ENCODE measurements at regions not wholly inside any gene's neighbourhood (a gene's known extent, or its start where the extent isn't known, plus 50 kb on each side); places are given as distances from the start of the nearest gene placed in this dataset.
A peak's percentile ranks its signal among the peaks of the same experiment; 100 is the strongest.

- no peak overlapping the region for H3K9ac ChIP-seq (ENCODE audit: low read depth in 1 of 2, low read length in 2 of 2)
- H3K4me1 ChIP-seq (ENCODE audit: control insufficient read depth in 4 of 4, insufficient read depth in 4 of 4, low read length in 3 of 4) = peaks cover 2 to 21% (median 16%) of the 10 kb centered on the region in 4 donors
- DNase-seq (ENCODE audit: low spot score) = no peak
- no peak overlapping the region for H3K4me3 ChIP-seq (ENCODE audit: low read depth in 1 of 3, low read length in 3 of 3)
- no peak for TF ChIP-seq GABPA (IDR thresholded peaks at IDR 0.05 in 1 of 2, conservative IDR thresholded peaks at IDR 0.05 in 1 of 2)
- peak in 1 of 2 donors; percentile 37 for TF ChIP-seq RXRA (IDR thresholded peaks at IDR 0.05)
- TF ChIP-seq REST (IDR thresholded peaks at IDR 0.05) = no peak
- peak in 1 of 2 donors; percentile 24 for TF ChIP-seq JUND (IDR thresholded peaks at IDR 0.05)
- TF ChIP-seq HNF4A (conservative IDR thresholded peaks at IDR 0.05) = peak; percentile 30 to 54
- TF ChIP-seq EGR1 (IDR thresholded peaks at IDR 0.05; ENCODE audit: low read depth in 2 of 2) = no peak
- TF ChIP-seq RAD21 (IDR thresholded peaks at IDR 0.05) = no peak
- H3K27me3 ChIP-seq (ENCODE audit: control insufficient read depth in 4 of 4, insufficient read depth in 4 of 4, low read length in 3 of 4) = no peaks in the 10 kb centered on the region
- H3K36me3 ChIP-seq (ENCODE audit: control insufficient read depth in 4 of 4, insufficient read depth in 3 of 4, low read depth in 1 of 4, low read length in 3 of 4) = no peaks in the 10 kb centered on the region
- no peak overlapping the region for H3K27ac ChIP-seq (ENCODE audit: low read depth in 1 of 2, low read length in 2 of 2)
- no peaks in the 10 kb centered on the region for H3K9me3 ChIP-seq (ENCODE audit: control insufficient read depth in 4 of 4, low read length in 3 of 4)
- 25% methylated on average over 1 of the region's 1 CpG for WGBS
These were observed 326.9 kb upstream of the NAALADL2 start for GRCh38 chr3:174532216-174532615.

GRCh38 chr3:174532776-174533175 is 326.4 kb upstream of the NAALADL2 start:
- H3K9me3 ChIP-seq (ENCODE audit: control insufficient read depth in 4 of 4, low read length in 3 of 4) = no peaks in the 10 kb centered on the region
- H3K4me1 ChIP-seq (ENCODE audit: control insufficient read depth in 4 of 4, insufficient read depth in 4 of 4, low read length in 3 of 4) = peaks cover 2 to 21% (median 16%) of the 10 kb centered on the region in 4 donors
- no peak for DNase-seq (ENCODE audit: low spot score)
- no peak overlapping the region for H3K27ac ChIP-seq (ENCODE audit: low read depth in 1 of 2, low read length in 2 of 2)
- H3K4me3 ChIP-seq (ENCODE audit: low read depth in 1 of 3, low read length in 3 of 3) = no peak overlapping the region
- WGBS = 81% methylated on average over 2 of the region's 2 CpGs
- no peaks in the 10 kb centered on the region for H3K27me3 ChIP-seq (ENCODE audit: control insufficient read depth in 4 of 4, insufficient read depth in 4 of 4, low read length in 3 of 4)
- TF ChIP-seq MAX (IDR thresholded peaks at IDR 0.05) = no peak
- no peak for TF ChIP-seq EGR1 (IDR thresholded peaks at IDR 0.05; ENCODE audit: low read depth in 2 of 2)
- no peak for TF ChIP-seq JUND (IDR thresholded peaks at IDR 0.05)
- H3K9ac ChIP-seq (ENCODE audit: low read depth in 1 of 2, low read length in 2 of 2) = no peak overlapping the region
- no peaks in the 10 kb centered on the region for H3K36me3 ChIP-seq (ENCODE audit: control insufficient read depth in 4 of 4, insufficient read depth in 3 of 4, low read depth in 1 of 4, low read length in 3 of 4)

- no peak for TF ChIP-seq HNF4G (IDR thresholded peaks at IDR 0.05)
- TF ChIP-seq EGR1 (IDR thresholded peaks at IDR 0.05; ENCODE audit: low read depth in 2 of 2) = no peak
- TF ChIP-seq NR2F2 (IDR thresholded peaks at IDR 0.05) = no peak
- TF ChIP-seq GABPA (IDR thresholded peaks at IDR 0.05 in 1 of 2, conservative IDR thresholded peaks at IDR 0.05 in 1 of 2) = no peak
- TF ChIP-seq ZBTB33 (IDR thresholded peaks at IDR 0.05) = no peak
- no peak for TF ChIP-seq JUND (IDR thresholded peaks at IDR 0.05)
- TF ChIP-seq REST (IDR thresholded peaks at IDR 0.05) = no peak
- no peak for TF ChIP-seq FOXA1 (IDR thresholded peaks at IDR 0.05)
- no peak for TF ChIP-seq RAD21 (IDR thresholded peaks at IDR 0.05)
- no peak for TF ChIP-seq RXRA (IDR thresholded peaks at IDR 0.05)
- no peaks in the 10 kb centered on the region for H3K27me3 ChIP-seq (ENCODE audit: control insufficient read depth in 4 of 4, insufficient read depth in 4 of 4, low read length in 3 of 4)
- WGBS = 96% methylated on average over 2 of the region's 2 CpGs
- no peak overlapping the region for H3K4me3 ChIP-seq (ENCODE audit: low read depth in 1 of 3, low read length in 3 of 3)
- H3K27ac ChIP-seq (ENCODE audit: low read depth in 1 of 2, low read length in 2 of 2) = no peak overlapping the region
- peaks cover 2 to 21% (median 16%) of the 10 kb centered on the region in 4 donors for H3K4me1 ChIP-seq (ENCODE audit: control insufficient read depth in 4 of 4, insufficient read depth in 4 of 4, low read length in 3 of 4)
- H3K36me3 ChIP-seq (ENCODE audit: control insufficient read depth in 4 of 4, insufficient read depth in 3 of 4, low read depth in 1 of 4, low read length in 3 of 4) = no peaks in the 10 kb centered on the region
- H3K9me3 ChIP-seq (ENCODE audit: control insufficient read depth in 4 of 4, low read length in 3 of 4) = no peaks in the 10 kb centered on the region
- no peak for DNase-seq (ENCODE audit: low spot score)
- H3K9ac ChIP-seq (ENCODE audit: low read depth in 1 of 2, low read length in 2 of 2) = no peak overlapping the region
These were observed 325.8 kb upstream of the NAALADL2 start for GRCh38 chr3:174533286-174533685.
